SK-N-MC (cell line): ENCODE measurements at regions not wholly inside any gene's neighbourhood (a gene's known extent, or its start where the extent isn't known, plus 50 kb on each side); places are given as distances from the start of the nearest gene placed in this dataset.
A peak's percentile ranks its signal among the peaks of the same experiment; 100 is the strongest.

Experiments
- DNase-seq: peaks from one replicate; pipeline ENCODE4 v3.0.0-alpha.2; 2011; ENCODE audit warnings: low read depth, low spot score
- H3K27ac ChIP-seq: fragments of 200-600 bp; sonication (generic); 2 replicates; pipeline ENCODE4 v1.5.1; 2016; ENCODE audit warnings: mixed run types
- H3K36me3 ChIP-seq: fragments of 200-600 bp; sonication (generic); 2 replicates; pipeline ENCODE4 v1.6.1; 2017; ENCODE audit warnings: antibody characterized with exemption, low read length, mixed read lengths; ENCODE audit not compliant: insufficient read depth
- H3K4me3 ChIP-seq: fragments of 200-600 bp; sonication (generic); 2 replicates; pipeline ENCODE4 v1.5.1; 2016
- H3K9ac ChIP-seq: fragments of 200-600 bp; sonication (generic); 2 replicates; pipeline ENCODE4 v1.8.0; 2017; ENCODE audit warnings: mixed run types, mixed read lengths; ENCODE audit not compliant: insufficient read length
- H3K9me3 ChIP-seq: fragments of 200-600 bp; sonication (generic); 2 replicates; pipeline ENCODE4 v1.6.1; 2017; ENCODE audit warnings: low read depth, mild to moderate bottlenecking, antibody characterized with exemption, low read length, moderate library complexity, mixed read lengths
- EZH2 ChIP-seq: fragments of 200-600 bp; sonication (generic); IDR thresholded peaks from one replicate; pipeline ENCODE4 v1.6.1; 2017; ENCODE audit warnings: antibody characterized with exemption
- FOXP2 ChIP-seq: optimal IDR thresholded peaks from 2 replicates; pipeline ENCODE3; 2011; ENCODE audit warnings: mild to moderate bottlenecking, moderate library complexity; ENCODE audit not compliant: insufficient read depth; ENCODE audit errors: extremely low read length, control extremely low read depth
- POLR2AphosphoS5 ChIP-seq: IDR thresholded peaks from 2 replicates; pipeline ENCODE4 v1.6.1; 2012; ENCODE audit warnings: mild to moderate bottlenecking, low read depth, low read length, borderline replicate concordance

DNA sequence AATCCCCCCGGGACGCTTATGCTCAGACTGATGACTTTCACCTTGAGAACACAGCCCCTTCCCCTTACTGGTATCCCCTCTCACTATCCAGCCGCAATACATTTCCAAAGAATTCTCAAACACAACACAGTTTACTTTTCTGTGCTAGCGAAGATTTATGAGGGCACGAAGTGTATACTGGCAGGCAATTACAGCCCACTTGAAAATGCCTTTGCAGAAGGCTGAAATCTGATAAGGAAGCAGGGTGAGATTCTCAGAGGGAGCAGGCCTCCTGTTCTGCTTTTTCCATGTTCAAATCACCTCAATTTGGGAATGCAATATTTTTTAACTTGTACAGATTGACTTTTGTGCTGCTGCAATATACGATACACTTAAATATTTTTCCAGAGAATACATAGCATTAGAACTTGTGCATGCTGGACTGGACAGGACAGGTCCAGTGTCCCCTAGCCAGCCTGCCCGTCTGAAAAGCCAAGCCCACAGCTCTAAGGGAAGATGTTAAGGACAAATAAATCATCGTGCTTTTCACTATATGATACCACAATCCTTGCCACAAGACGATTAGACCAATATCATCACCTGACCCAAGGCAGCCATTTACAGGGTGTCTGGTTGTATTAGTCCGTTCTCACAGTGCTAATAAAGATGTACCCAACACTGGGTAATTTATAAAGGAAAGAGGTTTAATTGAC, 262.1 kb downstream of the EPHA4 start:
- Histone ChIP-seq H3K4me3 (no peak overlapping the region; the same call in 1 of the 2 replicates), H3K27ac (no peak overlapping the region), H3K9me3 (no peaks in the 10 kb centered on the region), H3K9ac (no peak overlapping the region), H3K36me3 (no peaks in the 10 kb centered on the region)
- no peak for TF ChIP-seq POLR2AphosphoS5
- no peak for TF ChIP-seq FOXP2
- TF ChIP-seq EZH2: no peak
- DNase-seq: no peak

DNA sequence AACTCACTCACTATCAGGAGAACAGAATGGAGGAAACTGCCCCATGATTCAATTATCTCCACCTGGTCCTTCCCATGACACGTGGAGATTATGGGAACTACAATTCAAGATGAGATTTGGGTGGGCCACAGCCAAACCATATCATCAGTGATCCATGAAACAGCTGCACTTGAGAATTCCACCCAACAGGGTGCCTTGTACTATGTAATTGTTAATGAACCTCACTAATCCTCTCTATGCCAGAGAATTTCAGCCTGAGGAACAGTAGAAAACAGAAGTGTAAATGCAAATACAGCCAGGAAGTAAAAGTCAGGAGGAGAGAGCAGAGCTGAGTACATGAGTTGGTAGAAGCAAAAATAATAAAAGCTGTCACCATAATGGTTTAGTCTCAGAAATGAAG, 261.4 kb downstream of the EPHA4 start:
- no peaks in the 10 kb centered on the region for H3K9me3 ChIP-seq
- H3K27ac ChIP-seq: no peak overlapping the region
- no peak overlapping the region for H3K4me3 ChIP-seq
- DNase-seq: no peak
- TF ChIP-seq POLR2AphosphoS5 (no peak), EZH2 (no peak), FOXP2 (no peak)
- no peaks in the 10 kb centered on the region for H3K36me3 ChIP-seq
- no peak overlapping the region for H3K9ac ChIP-seq

DNA sequence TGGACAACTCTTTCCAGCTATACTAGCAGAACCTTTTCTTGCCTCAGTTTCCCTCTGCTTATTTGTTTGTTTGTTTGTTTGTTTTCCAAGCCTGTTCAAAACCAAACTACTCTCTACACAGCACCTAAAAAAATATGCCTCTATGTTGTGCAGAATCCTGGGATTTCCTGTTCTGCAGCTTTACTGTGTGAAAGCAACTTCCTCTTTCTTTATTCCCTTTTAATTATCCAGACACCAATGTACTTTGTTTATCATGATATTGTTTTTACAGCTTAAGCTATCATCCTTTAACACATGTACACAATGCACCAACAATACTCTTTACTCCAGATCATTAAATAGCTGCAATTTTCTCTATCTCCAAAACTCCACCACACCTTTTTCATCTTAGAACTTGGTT, 259.5 kb downstream of the EPHA4 start:
- DNase-seq: no peak
- Histone ChIP-seq H3K9me3 (no peaks in the 10 kb centered on the region), H3K36me3 (no peaks in the 10 kb centered on the region), H3K9ac (no peak overlapping the region), H3K27ac (no peak overlapping the region), H3K4me3 (no peak overlapping the region)
- no peak for TF ChIP-seq EZH2

DNA sequence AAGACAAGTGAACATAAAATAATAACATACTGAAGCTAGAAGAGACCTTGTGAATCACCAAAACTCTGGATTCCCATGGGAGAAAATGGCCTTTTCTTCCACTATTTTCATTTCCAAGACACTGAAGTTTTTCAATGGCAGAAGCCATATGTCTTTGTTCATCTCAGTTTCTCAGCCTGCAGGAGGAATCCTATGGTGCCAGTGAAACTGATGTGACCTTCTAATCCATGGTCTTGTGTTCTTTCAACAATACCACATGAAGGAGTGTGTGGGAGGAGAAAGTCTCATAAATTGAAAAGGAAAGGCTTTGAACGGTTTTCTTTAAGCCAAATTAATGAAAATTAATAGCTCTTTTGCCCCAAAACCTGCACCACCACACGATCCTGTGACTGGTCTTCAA, 257.3 kb downstream of the EPHA4 start:
- Histone ChIP-seq H3K27ac (no peak overlapping the region), H3K9ac (no peak overlapping the region), H3K9me3 (no peaks in the 10 kb centered on the region), H3K4me3 (no peak overlapping the region), H3K36me3 (no peaks in the 10 kb centered on the region)
- TF ChIP-seq POLR2AphosphoS5 (no peak), FOXP2 (no peak)
- DNase-seq: no peak

DNA sequence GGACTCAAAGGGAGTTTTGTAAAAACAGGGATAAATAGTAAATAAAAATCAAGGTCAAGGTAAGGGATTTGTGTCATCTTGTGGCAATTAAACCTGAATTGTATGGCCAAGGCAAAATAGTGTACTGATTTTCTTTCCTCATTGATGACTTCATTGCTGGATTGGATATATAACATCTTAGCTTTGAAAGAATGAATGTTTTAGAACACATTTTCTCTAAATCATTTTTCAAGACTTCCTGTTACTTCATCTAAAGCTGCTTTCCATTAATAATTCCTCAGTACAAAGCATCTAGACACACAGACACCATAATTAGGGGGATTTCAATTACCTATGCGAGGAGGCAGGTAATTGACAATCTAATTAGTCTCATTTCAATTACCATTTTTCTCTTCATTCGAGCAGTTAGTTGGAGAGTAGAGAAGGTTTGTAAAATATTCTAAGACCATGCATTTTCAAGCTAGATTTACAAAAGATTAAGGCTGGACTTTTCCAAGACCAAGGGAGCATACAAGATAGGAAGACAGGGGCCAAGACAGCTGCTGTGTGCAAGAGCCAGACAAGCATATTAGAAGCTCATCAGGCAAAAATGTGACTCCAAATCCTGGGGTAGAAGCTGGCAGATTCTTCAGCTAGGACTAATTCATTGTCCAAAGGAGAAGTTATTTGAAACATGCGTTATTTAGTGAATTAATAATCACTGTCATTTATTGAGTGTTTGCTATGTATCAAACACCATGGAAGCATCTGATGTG, 253.6 kb downstream of the EPHA4 start:
- no peak for TF ChIP-seq POLR2AphosphoS5
- TF ChIP-seq EZH2: no peak
- no peak for TF ChIP-seq FOXP2
- no peak overlapping the region for H3K4me3 ChIP-seq

DNA sequence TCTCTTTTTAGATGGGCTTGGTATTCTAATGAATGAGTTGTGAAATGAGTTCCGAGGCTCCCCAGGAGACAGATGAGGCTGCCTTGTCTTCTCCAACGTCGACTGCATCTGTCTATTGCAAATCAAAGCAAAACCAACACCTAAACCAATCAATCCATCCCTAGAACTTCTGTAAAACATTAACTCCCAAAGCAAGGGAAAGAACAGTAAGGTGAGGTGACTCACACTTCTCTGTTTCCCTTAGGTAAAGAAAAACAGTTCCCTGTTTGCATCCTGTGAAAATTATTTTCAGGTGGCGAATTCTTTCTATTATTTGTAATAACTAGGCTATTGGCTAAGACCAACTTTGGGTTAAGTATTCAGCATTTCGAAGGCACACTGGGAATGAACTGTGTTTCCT, 249.4 kb downstream of the EPHA4 start:
- no peak overlapping the region for H3K9ac ChIP-seq
- no peaks in the 10 kb centered on the region for H3K9me3 ChIP-seq
- H3K27ac ChIP-seq: no peak overlapping the region
- no peak overlapping the region for H3K4me3 ChIP-seq
- TF ChIP-seq FOXP2: no peak
- no peak for TF ChIP-seq POLR2AphosphoS5
- H3K36me3 ChIP-seq: no peaks in the 10 kb centered on the region
- DNase-seq: no peak

More for the DNA sequence above, 253.6 kb downstream of the EPHA4 start:
- Histone ChIP-seq H3K27ac (no peak overlapping the region), H3K9me3 (no peaks in the 10 kb centered on the region), H3K9ac (no peak overlapping the region), H3K36me3 (no peaks in the 10 kb centered on the region)
- DNase-seq: no peak

DNA sequence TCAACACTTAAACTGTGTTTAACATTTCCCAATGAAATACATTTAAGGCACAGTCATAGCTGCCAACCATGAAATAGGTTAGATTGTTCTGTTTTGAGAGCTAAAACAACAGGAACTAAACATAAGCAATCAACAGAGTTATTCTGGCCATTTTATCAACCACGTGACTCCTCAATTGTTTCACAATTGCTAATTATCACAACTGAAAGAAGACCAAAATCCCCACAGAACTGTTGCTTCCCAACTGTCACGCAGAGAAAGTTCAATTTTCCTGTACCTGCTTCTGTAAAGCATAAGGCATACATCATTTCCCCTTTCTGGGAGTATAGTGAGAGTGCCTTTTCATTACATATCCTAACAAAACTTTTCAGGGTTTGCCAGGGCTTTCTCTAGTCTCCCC, 248.6 kb downstream of the EPHA4 start:
- no peak for DNase-seq
- H3K27ac ChIP-seq: no peak overlapping the region
- H3K36me3 ChIP-seq: no peaks in the 10 kb centered on the region
- H3K9ac ChIP-seq: no peak overlapping the region
- no peaks in the 10 kb centered on the region for H3K9me3 ChIP-seq
- TF ChIP-seq FOXP2 (no peak), EZH2 (no peak), POLR2AphosphoS5 (no peak)
- no peak overlapping the region for H3K4me3 ChIP-seq

DNA sequence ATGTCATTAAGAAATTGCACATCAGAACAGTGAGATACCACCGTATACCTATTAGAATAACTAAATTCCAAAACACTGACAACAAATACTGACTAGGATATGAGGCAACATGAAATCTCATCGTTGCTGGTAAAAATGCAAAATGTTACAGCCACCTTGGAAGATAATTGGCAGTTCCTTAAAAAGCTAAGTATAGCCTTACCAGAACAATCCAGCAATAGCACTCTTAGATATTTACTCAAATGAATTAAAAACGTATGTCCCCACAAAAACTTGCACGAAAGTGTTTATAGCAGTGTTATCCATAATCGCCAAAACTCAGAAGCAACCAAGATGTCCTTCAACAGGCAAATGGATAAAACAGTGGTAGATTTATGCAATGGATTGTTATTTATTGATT, 241.7 kb downstream of the EPHA4 start:
- 0 out of 2 replicates have a peak, but pooled peaks cover 3% of the 10 kb centered on the region for H3K9me3 ChIP-seq
- H3K9ac ChIP-seq: no peak overlapping the region
- no peak for TF ChIP-seq EZH2
- no peak for TF ChIP-seq POLR2AphosphoS5
- TF ChIP-seq FOXP2: no peak
- DNase-seq: no peak
- no peaks in the 10 kb centered on the region for H3K36me3 ChIP-seq
- no peak overlapping the region for H3K4me3 ChIP-seq
- no peak overlapping the region for H3K27ac ChIP-seq

DNA sequence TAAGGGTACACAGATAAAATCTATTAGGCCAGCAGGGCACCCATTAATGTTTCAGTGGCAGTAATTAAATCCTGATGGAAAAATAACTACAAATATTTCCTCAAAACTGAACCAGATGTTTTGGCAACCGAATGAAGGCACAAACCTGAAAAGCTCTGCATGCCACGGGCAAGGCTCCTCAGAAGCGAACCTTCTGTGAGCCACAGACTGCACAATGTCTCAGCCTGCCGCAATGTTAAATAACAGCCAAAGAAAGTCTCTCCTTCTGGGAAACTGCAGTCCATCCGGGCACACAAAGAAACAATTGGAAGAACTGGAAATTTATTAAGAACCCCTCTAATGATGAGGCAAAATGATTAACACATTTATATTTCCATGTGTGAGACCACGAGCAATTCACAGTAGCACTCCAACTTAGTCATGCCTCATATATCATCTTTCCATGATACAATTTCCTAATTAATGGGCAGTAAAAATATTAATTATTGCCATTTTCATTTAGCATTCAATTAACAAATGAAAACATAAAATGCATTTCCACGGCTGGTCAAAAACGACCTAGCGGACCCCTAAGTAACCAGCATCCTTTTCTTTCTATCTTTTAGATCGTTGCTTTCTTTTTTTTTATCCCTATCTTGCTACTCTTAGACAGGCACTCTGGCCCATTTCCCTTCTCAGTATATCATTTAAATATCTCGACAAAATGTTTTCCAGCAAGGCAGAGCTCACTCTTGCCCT, 237.5 kb downstream of the EPHA4 start:
- 0 out of 2 replicates have a peak, but pooled peaks cover 3% of the 10 kb centered on the region for H3K9me3 ChIP-seq
- peak; percentile 65 for DNase-seq
- H3K27ac ChIP-seq: no peak overlapping the region
- no peak overlapping the region for H3K9ac ChIP-seq
- peak overlapping the region; percentile 51 for H3K4me3 ChIP-seq
- TF ChIP-seq POLR2AphosphoS5 (peak; percentile 36; the same call in 1 of the 2 replicates), EZH2 (no peak)
- no peaks in the 10 kb centered on the region for H3K36me3 ChIP-seq
